ENCODE measurements at regions not wholly inside any gene's neighbourhood (a gene's known extent, or its start where the extent isn't known, plus 50 kb on each side); places are given as distances from the start of the nearest gene placed in this dataset.

DNA sequence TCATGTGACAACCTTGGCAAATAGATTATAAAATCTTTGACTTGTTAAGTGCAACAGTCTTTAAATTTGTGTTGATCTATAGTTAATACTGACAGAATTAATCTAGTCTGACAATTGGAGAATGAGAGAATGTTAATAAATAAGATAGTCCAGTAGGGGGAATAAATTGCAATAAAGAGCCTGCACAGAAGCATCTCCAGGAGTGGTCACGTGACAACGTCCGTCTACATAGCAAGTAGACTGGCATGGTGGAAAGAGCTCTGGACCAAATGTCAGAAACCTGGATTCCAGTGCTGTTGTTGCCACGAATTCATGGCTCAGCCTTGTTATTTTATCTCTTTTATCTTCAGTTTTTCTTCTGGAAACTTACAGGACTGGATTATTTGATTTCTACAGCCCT, 436.5 kb downstream of the RAB28 start:
- DNase-seq (ENCODE audit: low read depth): no peak

- DNase-seq (ENCODE audit: low read depth): no peak
Measured at GRCh38 chr4:13036841-13037240, 447.3 kb downstream of the RAB28 start.

DNA sequence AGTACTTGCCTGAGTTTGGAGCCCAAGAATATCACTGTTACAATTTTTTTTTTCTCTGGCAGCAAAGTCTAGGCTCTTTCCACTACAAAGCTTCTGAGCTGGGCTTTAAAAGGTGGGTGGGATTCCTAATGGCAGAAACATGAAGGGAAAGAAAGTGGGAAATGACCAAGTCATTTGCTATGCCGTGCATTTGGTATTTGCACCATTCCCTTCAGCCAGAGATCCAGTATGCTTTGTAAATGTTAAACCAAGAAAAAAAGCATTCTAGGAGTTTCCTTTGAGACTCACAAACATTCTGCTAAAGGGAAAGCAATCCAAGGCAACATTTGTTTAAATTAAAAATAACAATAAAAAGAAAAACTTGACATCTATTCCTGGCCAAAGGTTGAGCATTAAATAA, 451.2 kb downstream of the RAB28 start:
- DNase-seq (ENCODE audit: low read depth): no peak

DNA sequence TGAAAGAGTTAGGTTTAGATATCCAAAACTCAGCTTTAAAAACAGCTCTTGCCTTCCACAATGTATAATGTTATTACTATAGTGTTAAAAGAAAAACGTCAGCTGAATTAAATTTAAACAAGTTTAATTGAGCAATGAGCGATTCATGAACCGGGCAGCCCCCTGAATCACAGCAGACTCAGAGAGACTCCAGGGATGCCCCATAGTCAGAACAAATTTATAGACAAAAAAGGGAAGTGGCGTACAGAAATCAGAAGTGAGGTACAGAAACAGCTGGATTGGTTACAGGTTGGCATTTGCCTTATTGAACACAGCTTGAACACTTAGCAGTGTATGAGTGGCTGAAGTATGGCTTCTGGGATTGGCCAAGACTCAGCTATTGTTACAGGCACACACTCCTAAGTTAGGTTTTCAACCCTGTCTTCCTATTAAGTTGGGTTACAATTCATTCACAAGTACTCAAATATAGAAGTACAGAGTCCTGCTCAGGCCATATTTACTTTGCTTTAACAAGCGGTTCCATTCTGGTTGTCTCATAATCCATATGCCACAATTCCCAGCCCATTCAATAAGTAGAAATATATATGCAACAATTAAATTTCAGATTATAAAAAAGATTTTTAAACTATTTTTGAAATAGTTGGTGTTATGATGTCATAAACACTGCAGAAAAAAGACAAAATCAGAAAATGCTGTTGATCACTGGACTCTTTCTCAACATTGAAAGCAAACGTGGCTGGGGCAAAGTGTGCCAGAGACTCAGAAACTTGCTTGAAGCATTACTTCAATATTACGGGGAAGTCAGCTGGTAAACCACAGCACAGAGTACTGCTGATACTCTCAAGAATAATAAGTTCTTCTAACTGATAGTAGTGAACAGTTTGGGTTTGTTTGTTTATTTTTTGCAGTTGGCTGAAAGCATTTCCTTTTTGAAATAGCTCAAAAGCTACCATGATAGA, 459.7 kb downstream of the RAB28 start:
- DNase-seq (ENCODE audit: low read depth): no peak

- DNase-seq (ENCODE audit: low read depth): no peak
Measured at GRCh38 chr4:13007802-13008470, 476.2 kb downstream of the RAB28 start.

- no peak for DNase-seq (ENCODE audit: low read depth)
Measured at GRCh38 chr4:12993923-12994322, 490.2 kb downstream of the RAB28 start.

- DNase-seq (ENCODE audit: low read depth): no peak
Measured at GRCh38 chr4:12987284-12987683, 496.9 kb downstream of the RAB28 start.

GRCh38 chr4:12979797-12980196, 504.3 kb downstream of the RAB28 start:
- DNase-seq (ENCODE audit: low read depth): no peak

GRCh38 chr4:12978310-12978709, 505.8 kb downstream of the RAB28 start:
- DNase-seq (ENCODE audit: low read depth): no peak

- no peak for DNase-seq (ENCODE audit: low read depth)
Measured at GRCh38 chr4:12975511-12975910, 508.6 kb downstream of the RAB28 start.

DNA sequence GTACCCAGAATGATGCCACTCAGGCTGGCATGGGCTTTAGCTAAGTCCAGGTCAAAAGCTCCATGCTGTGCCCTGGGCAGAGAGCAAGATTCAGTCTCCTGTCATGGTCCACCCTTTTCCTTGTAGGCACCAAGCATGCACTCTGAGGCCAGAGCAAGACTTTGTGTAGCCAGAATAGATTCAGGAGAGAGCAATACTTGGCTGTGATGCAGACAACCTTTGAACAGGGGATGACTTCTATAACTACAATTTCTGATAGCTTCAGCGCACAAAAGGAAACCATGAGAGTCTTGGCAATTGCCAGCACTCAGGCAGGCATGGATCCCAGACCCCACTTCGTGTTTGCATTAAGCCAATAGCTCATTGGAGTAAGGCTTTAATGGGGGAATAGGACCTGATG, 510.6 kb downstream of the RAB28 start:
- no peak for DNase-seq (ENCODE audit: low read depth)

DNA sequence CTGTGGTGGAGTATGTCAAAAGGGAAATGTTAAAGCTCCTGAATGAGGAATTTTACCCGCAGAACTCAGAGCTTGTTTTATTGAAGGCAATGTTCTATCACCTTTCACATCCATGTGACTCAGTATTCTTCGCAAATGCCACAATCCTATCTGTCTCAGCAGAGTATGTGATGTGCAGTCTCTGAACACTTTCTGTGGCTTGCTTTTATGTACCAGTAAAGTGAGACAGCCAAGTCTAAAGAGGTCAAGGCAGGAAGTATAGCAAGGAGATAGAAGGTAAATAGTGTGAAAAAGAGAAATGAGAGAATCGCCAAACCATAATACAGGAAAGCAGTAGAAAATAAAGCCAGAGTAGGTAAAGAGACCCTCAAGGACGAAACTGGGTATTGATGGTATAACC, 515.8 kb downstream of the RAB28 start:
- no peak for DNase-seq (ENCODE audit: low read depth)

GRCh38 chr4:12966726-12967125, 517.4 kb downstream of the RAB28 start:
- DNase-seq (ENCODE audit: low read depth): no peak

DNA sequence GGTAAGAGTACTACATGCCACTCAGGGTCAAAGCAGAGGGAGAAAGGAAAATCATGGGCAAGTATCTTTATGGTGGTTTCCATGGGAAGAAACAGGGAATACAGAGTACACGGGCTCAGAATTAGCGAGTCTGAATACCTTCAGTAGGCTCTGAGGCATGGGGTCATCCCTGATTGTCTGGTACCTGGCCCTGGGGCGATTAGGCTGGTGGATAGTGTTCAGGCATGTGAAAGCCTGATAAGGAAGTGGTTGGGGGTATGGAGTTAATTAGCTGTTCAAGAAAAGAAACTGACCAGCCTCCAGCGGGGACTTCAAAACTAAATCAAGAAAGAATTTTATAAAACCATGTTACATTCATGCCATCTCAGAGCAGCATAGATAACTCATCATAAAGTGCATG, 518.8 kb downstream of the RAB28 start:
- no peak for DNase-seq (ENCODE audit: low read depth)

DNA sequence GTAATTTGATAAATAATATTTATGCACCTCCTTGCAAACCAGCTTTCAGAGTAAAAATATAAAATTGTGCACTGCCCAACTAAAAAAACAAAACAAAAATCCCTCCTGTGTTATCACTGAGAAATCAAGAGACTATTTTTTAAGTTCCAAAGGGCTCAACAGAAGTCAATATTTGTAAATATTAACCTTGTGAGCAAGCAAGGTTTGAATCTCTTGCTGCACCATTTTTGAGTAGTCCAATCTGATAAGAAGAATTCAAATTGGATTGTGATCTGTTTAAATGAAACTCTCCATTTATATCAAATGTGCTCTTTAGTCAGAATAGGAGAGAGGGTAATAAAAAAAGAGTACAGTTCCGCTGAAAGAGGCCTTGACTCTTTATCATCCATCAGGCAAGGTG, 520.2 kb downstream of the RAB28 start:
- DNase-seq (ENCODE audit: low read depth): no peak

- DNase-seq (ENCODE audit: low read depth): no peak
Measured at GRCh38 chr4:12963291-12963690, 520.8 kb downstream of the RAB28 start.

DNA sequence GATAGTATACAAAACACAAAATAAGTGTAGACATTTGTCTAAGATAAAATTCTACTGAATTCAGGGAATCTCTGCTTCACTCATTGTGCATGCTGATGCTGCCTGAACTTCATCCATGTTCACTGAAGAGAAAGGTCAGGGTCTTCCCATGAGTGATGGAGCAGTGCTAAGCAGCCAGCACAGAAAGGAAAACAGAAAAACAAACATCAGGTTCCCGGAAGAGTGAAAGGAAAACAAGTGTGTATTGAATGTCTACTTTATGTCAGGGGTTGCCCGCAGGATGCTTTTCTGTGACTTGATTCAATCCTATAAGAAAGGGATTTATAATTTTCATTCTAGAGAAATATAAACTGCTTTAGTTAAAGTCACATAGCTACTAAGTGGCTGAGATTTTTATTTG, 522.4 kb downstream of the RAB28 start:
- DNase-seq (ENCODE audit: low read depth): no peak

- DNase-seq (ENCODE audit: low read depth): no peak
Measured at GRCh38 chr4:12958436-12958835, 525.7 kb downstream of the RAB28 start.

DNA sequence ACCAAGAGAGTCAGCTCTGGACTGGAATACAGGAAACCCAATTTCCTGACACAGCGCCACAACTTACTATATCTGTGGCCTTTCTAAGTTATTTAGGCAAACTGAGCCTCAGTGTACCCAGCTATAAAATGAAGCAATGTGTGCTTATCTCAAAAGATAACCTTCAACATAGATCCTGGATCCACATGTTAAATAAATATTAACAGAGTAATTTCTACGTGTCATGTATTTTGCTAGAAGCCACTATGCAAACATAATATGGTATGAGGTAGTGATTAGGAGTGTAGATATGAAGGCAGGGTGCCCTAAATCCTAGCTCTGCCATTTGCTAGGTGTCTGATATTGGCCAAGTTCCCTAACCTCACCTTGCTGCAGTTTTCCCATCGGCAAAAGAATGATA, 527.0 kb downstream of the RAB28 start:
- DNase-seq (ENCODE audit: low read depth): no peak

DNA sequence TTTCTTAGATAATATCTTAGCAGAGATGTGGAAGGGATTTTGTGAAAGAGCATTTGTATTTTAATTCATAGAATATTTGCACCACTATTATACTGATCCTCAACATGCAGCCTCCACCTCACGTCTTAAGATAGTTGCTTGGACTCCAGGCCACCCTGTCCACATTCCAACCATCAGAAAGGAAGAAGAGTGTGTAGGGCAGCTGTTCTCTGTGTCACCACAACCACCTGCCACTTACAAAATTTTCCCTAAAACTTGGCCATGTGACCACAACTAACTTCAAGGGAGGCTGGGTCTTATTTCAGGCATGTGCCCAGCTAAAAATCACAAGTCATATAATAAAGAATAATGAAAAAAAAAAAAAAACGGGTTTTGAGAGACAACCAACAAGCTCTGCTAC, 528.1 kb downstream of the RAB28 start:
- no peak for DNase-seq (ENCODE audit: low read depth)

GRCh38 chr4:12949719-12950490, 534.2 kb downstream of the RAB28 start:
- DNase-seq (ENCODE audit: low read depth): no peak

DNA sequence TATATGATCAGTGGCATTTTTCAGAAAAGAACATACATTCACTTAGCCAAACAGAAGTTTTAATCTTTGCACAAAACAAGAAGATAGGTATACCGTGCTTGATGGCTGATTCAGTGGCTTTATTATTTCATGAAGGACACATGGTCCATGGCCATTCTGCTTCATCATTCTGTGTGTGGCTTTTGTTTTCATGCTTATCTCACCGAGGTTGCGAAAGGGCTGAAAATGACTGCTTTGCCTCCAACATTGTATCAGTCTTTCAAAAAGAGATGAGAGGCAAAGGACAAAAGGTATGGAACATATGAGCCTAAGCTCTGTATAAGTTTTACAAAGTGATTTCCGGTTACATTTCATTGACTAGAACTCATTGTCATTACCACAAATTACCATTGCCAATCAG, 541.1 kb downstream of the RAB28 start:
- no peak for DNase-seq (ENCODE audit: low read depth)

DNA sequence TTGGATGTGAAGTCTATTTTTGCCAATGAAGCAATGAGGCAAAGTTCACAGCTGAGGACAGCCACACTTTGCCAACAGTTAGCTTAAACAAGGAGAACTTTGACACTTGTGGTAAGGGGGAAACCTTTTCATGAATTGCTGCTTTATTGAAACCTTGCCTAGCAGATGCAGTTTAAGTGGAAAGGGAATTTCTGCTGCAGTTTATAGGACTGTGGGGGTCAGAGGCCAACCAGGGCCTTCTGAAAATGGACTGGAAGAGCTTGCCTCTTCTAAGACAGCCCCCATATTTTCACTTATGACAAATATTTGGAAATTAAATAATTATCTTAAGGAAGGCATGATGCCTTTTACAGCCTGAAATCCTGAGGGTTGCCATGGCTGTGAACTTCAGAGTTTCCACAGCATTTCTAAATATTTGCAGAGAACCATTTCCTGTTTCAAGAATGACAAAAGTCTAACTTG, 550.3 kb downstream of the RAB28 start:
- no peak for DNase-seq (ENCODE audit: low read depth)
